Sigmoid colon (tissue), 6 donors: ENCODE measurements at regions not wholly inside any gene's neighbourhood (a gene's known extent, or its start where the extent isn't known, plus 50 kb on each side); places are given as distances from the start of the nearest gene placed in this dataset.
"Not testable (repeated sequence)": the region's sequence is repeated elsewhere in the genome, so short reads cannot be mapped to it uniquely, and the experiment has no call there.

Experiments
- DNase-seq: peaks from one replicate; pipeline ENCODE4 v3.0.0-alpha.2; 2019
- H3K27ac ChIP-seq, 4 donors: fragments of 200-600 bp; sonication (generic); one replicate each; pipeline ENCODE4 v1.5.1; 2016 to 2019; ENCODE audit warnings: mild to moderate bottlenecking in 1 of 4
- H3K27me3 ChIP-seq, 3 donors: fragments of 200-600 bp; sonication (generic); one replicate each; pipeline ENCODE4 v1.5.1; 2019; ENCODE audit warnings: mild to moderate bottlenecking in 1 of 3
- H3K36me3 ChIP-seq, 4 donors: fragments of 200-600 bp; sonication (generic); one replicate each; pipeline ENCODE4 v1.5.1; 2016 to 2019
- H3K4me1 ChIP-seq, 4 donors: fragments of 200-600 bp; sonication (generic); one replicate each; pipeline ENCODE4 v1.5.1; 2017 to 2019
- H3K4me3 ChIP-seq, 4 donors: fragments of 200-600 bp; sonication (generic); one replicate each; pipeline ENCODE4 v1.5.1; 2017 to 2019; ENCODE audit warnings: mild to moderate bottlenecking in 2 of 4, moderate library complexity in 1 of 4
- H3K9me3 ChIP-seq, 4 donors: fragments of 200-600 bp in 3 of 4; sonication (generic) in 3 of 4; one replicate each; pipeline versions ENCODE4 v1.5.1 to v1.6.1; 2013 to 2019
- CTCF ChIP-seq, 4 experiments: fragments of 450-650 bp in 3 of 4; fragments of 200-600 bp in 1 of 4; IDR thresholded peaks; one replicate each; pipeline ENCODE4 v1.5.1; 2016 to 2019; ENCODE audit warnings: antibody characterized with exemption in 4 of 4, mild to moderate bottlenecking in 3 of 4, moderate library complexity in 2 of 4
- EP300 ChIP-seq, 4 donors: sonication (generic); formaldehyde crosslinking; IDR thresholded peaks; one replicate each; pipeline ENCODE4 v1.6.1; 2017; ENCODE audit warnings: antibody characterized with exemption in 4 of 4
- POLR2A ChIP-seq, 2 donors: fragments of 450-650 bp; IDR thresholded peaks; one replicate each; pipeline ENCODE4 v1.6.1; 2016; ENCODE audit warnings: antibody characterized with exemption in 2 of 2, mild to moderate bottlenecking in 2 of 2, moderate library complexity in 2 of 2
- POLR2AphosphoS5 ChIP-seq, 4 donors: sonication (generic); formaldehyde crosslinking; IDR thresholded peaks; one replicate each; pipeline ENCODE4 v1.6.1; 2017; ENCODE audit warnings: antibody characterized with exemption in 4 of 4
- WGBS, 2 donors: extraction: QIAGEN DNeasy Blood & Tissue Kit; methylation state at CpG; one replicate each; pipeline ENCODE4 v1.1.7; 2013; 5-methylcytosine and 5-hydroxymethylcytosine counted together
- intact Hi-C: fragments of 100-400 bp; cut with DNase I; formaldehyde crosslinking; loops from one replicate; pipeline ENCODE4 v1.15.1; 2023
- donor health status: healthy with polysubstance abuse.
- donor health status: healthy.

DNA sequence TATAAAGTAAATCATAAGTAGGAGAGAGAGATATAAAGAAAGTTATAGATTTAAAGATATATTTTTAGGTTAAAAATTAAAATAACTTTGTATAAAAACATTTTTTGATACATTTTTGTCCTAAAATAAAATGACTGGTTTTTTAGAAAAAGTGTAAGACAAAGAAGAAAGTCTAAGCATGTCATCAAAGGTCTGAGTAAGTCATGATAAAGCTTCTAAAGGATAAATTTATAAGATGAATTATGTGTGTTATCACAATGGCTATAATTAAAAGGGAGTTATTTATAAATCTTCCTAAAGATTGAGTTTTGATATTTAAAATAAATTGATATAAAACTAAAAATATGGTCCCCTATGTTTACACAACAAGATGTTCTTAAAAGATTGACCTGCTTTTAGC lies 370.9 kb downstream of the PTPRU start:
- Histone ChIP-seq H3K9me3 (no peaks in the 10 kb centered on the region), H3K27ac (no peak overlapping the region), H3K4me1 (no peaks in the 10 kb centered on the region), H3K36me3 (no peaks in the 10 kb centered on the region), H3K4me3 (no peak overlapping the region), H3K27me3 (no peaks in the 10 kb centered on the region)
- intact Hi-C loops, result no loop called here
- DNase-seq, result no peak
- no peak for TF ChIP-seq POLR2AphosphoS5 (IDR thresholded peaks at IDR 0.05)
- no peak for TF ChIP-seq POLR2A (IDR thresholded peaks at IDR 0.05)
- TF ChIP-seq EP300 (IDR thresholded peaks at IDR 0.05), result no peak
- TF ChIP-seq CTCF (IDR thresholded peaks at IDR 0.05), result no peak

- intact Hi-C loops, DNase-seq, H3K4me1 ChIP-seq, H3K36me3 ChIP-seq, H3K27ac ChIP-seq, H3K27me3 ChIP-seq, H3K9me3 ChIP-seq, H3K4me3 ChIP-seq: not testable (repeated sequence)
- WGBS, 2 donors, result 92 to 94% methylated on average over 7 of the region's 7 CpGs
Measured at GRCh38 chr1:29604796-29605195, 368.5 kb downstream of the PTPRU start.

DNA sequence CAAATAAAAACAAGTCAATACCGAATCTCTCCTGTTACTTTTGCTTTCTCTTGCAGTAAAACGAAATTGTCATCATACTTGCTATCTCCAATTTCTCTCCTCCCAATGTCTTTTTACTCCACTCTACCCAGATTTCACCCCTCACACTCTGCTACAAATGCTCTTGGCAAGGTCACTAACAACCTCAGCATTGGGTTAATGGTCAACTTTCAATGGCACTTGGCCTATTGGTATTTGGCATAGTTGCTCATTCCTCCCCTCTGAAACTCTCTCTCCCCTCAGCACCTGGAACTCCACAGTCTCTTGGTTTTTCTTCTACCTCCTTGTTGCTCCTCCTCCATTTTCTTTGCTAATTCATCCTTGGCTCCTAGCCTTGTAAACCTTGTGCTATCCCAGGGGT lies 367.3 kb downstream of the PTPRU start:
- intact Hi-C loops, result no loop called here
- no peak for TF ChIP-seq CTCF (IDR thresholded peaks at IDR 0.05)
- TF ChIP-seq POLR2AphosphoS5 (IDR thresholded peaks at IDR 0.05), result no peak
- no peak for TF ChIP-seq EP300 (IDR thresholded peaks at IDR 0.05)
- no peak for TF ChIP-seq POLR2A (IDR thresholded peaks at IDR 0.05)
- no peaks in the 10 kb centered on the region for H3K9me3 ChIP-seq
- peaks cover 0 to under 1% (median 0%) of the 10 kb centered on the region in 3 donors for H3K27me3 ChIP-seq
- H3K27ac ChIP-seq, result no peak overlapping the region
- H3K36me3 ChIP-seq, result no peaks in the 10 kb centered on the region
- no peaks in the 10 kb centered on the region for H3K4me1 ChIP-seq
- no peak for DNase-seq
- no peak overlapping the region for H3K4me3 ChIP-seq
- 48 to 72% methylated on average over 2 of the region's 2 CpGs for WGBS, 2 donors

DNA sequence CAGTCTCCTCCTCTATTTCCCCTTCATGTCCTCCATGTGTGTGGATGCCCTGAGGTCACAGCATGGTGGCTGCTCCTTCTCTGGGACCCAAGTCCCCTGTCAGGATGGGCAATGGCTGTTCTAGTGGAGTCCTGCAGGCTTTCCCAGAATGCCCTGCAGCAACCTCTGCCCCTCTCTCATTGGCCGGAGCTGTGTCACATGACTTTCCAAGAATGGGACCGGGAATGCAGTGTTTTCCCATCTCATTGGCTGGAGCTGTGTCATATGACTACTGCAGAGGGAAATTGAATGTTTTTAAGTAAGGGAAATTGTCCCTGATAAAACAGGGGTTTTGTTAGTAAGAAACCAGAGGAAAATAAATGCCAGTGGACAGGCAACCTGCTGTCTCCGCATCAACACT lies 365.9 kb downstream of the PTPRU start:
- 91 to 93% methylated on average over 3 of the region's 3 CpGs for WGBS, 2 donors
- Histone ChIP-seq H3K36me3 (no peaks in the 10 kb centered on the region), H3K9me3 (no peaks in the 10 kb centered on the region), H3K27me3 (peaks cover 0 to 8% (median 0%) of the 10 kb centered on the region in 3 donors), H3K4me3 (no peak overlapping the region), H3K4me1 (no peaks in the 10 kb centered on the region), H3K27ac (no peak overlapping the region)
- no peak for DNase-seq
- TF ChIP-seq POLR2A (IDR thresholded peaks at IDR 0.05) (no peak), EP300 (IDR thresholded peaks at IDR 0.05) (no peak), POLR2AphosphoS5 (IDR thresholded peaks at IDR 0.05) (no peak), CTCF (IDR thresholded peaks at IDR 0.05) (no peak)
- intact Hi-C loops, result no loop called here

DNA sequence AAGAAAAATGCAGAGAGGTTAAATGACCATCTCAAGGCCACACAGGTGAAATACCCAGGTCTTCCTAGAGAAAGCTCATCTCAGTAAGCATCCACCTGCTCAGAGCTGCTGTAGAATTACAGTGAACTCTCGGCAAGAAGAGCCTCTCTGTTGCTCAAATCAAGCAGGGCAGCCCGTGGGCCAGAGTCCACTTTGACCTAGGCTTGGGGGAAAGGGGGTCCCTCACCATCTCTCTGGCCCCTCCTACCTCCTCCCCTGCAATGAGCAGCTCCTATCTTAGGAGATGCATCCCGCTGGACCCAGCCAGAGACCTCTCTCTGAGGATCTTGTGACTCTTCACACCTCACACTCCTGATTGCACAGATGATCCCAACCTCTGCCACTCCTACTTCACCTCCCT lies 364.7 kb downstream of the PTPRU start:
- intact Hi-C loops, result no loop called here
- DNase-seq, result no peak
- 53 to 68% methylated on average over 3 of the region's 3 CpGs for WGBS, 2 donors
- Histone ChIP-seq H3K9me3 (no peaks in the 10 kb centered on the region), H3K4me3 (no peak overlapping the region), H3K27ac (no peak overlapping the region), H3K36me3 (no peaks in the 10 kb centered on the region), H3K27me3 (peaks cover 0 to 8% (median 0%) of the 10 kb centered on the region in 3 donors), H3K4me1 (no peaks in the 10 kb centered on the region)
- TF ChIP-seq POLR2AphosphoS5 (IDR thresholded peaks at IDR 0.05) (no peak), POLR2A (IDR thresholded peaks at IDR 0.05) (no peak), EP300 (IDR thresholded peaks at IDR 0.05) (no peak), CTCF (IDR thresholded peaks at IDR 0.05) (no peak)
